K562 (cell line): ENCODE measurements at regions not wholly inside any gene's neighbourhood (a gene's known extent, or its start where the extent isn't known, plus 50 kb on each side); places are given as distances from the start of the nearest gene placed in this dataset.

Experiments
- ATAC-seq: fragments of 200-7000 bp; cut with Tn5 transposase; 3 replicates; pipeline ENCODE4 v1.9.1; 2020; ENCODE audit warnings: moderate library complexity
- BruUV-seq: library from RNA; stranded (reverse); fragments of 400-500 nt; replicated peaks from 2 replicates; lab custom pipeline; 2021; lab: Mats Ljungman, UMichigan
- CTCF ChIA-PET: fragments of 300-600 bp; formaldehyde crosslinking; extraction: SDS; loops from one replicate; lab custom pipeline; 2021; ENCODE audit warnings: low intra/inter-chr PET ratio; lab: Yijun Ruan, JAX
- POLR2A ChIA-PET: fragments of 300-600, 350-650 bp; sonication (Branson Sonifier 250); formaldehyde crosslinking; extraction: SDS; loops from one replicate; lab custom pipeline; 2021; ENCODE audit warnings: antibody characterized with exemption, inconsistent platforms; lab: Yijun Ruan, JAX
- DNase-seq, 4 experiments: peaks; one replicate each; pipeline versions ENCODE4 v3.0.0 to v3.0.0-alpha.2; 2011 to 2018; ENCODE audit warnings: low spot score in 3 of 4, mixed read lengths in 3 of 4; ENCODE audit errors: extremely low read depth in 1 of 4
- FAIRE-seq: peaks from 2 replicates; lab custom pipeline; 2011; peaks lifted over from hg19 to GRCh38; lab: Jason Lieb, UNC
- H2AFZ ChIP-seq: 2 replicates; pipeline ENCODE4 v1.6.0; 2011; ENCODE audit warnings: low read depth, low read length, control low read depth, inconsistent platforms
- H3K27ac ChIP-seq: fragments of 200-600 bp; 3 replicates; pipeline ENCODE4 v1.8.0; 2011; ENCODE audit warnings: low read depth, mild to moderate bottlenecking, control low read depth, inconsistent platforms, low read length, moderate library complexity, mixed read lengths; ENCODE audit errors: extremely low read depth
- H3K27me3 ChIP-seq, 2 experiments: fragments of 300-600 bp in 1 of 2; 2 replicates in 1 of 2; 3 replicates in 1 of 2; pipeline versions ENCODE4 v1.6.0 to v1.8.0; 2011; ENCODE audit warnings: inconsistent platforms in 2 of 2, low read length in 2 of 2, mild to moderate bottlenecking in 1 of 2, mixed read lengths in 1 of 2, moderate library complexity in 1 of 2; ENCODE audit not compliant: control insufficient read depth in 2 of 2, insufficient read depth in 2 of 2
- H3K36me3 ChIP-seq: fragments of 300-600 bp; 3 replicates; pipeline ENCODE4 v1.8.0; 2011; ENCODE audit warnings: mild to moderate bottlenecking, low read length, inconsistent platforms; ENCODE audit not compliant: control insufficient read depth, insufficient read depth
- H3K4me1 ChIP-seq, 2 experiments: fragments of 200-600 bp in 1 of 2; replicated peaks in 1 of 2; 2 replicates in 1 of 2; 3 replicates in 1 of 2; pipeline versions ENCODE4 v1.5.1 to v1.8.0; 2011; ENCODE audit warnings: inconsistent platforms in 2 of 2, low read length in 2 of 2, mild to moderate bottlenecking in 1 of 2, mixed read lengths in 1 of 2, moderate library complexity in 1 of 2; ENCODE audit not compliant: control insufficient read depth in 2 of 2, insufficient read depth in 2 of 2
- H3K4me2 ChIP-seq: 2 replicates; pipeline ENCODE4 v1.6.1; 2011; ENCODE audit warnings: low read length, control low read depth, inconsistent platforms, mixed read lengths; ENCODE audit not compliant: insufficient read depth
- H3K4me3 ChIP-seq: fragments of 200-600 bp; sonication (generic), shearing (Covaris generic); 2 replicates; pipeline ENCODE4 v1.5.1; 2016; ENCODE audit warnings: control low read depth, inconsistent platforms
- H3K79me2 ChIP-seq: fragments of 200-600 bp; 3 replicates; pipeline ENCODE4 v1.8.0; 2011; ENCODE audit warnings: low read length, inconsistent platforms; ENCODE audit not compliant: control insufficient read depth, insufficient read depth
- H3K9ac ChIP-seq, 2 experiments: 2 replicates each; pipeline versions ENCODE4 v1.6.0 to v1.6.1; 2011; ENCODE audit warnings: low read depth in 2 of 2, low read length in 2 of 2, control low read depth in 1 of 2, inconsistent platforms in 1 of 2, mild to moderate bottlenecking in 1 of 2, mixed read lengths in 1 of 2; ENCODE audit not compliant: insufficient read depth in 1 of 2
- H3K9me1 ChIP-seq: one replicate; pipeline ENCODE4 v1.6.0; 2011; ENCODE audit warnings: inconsistent platforms, mild to moderate bottlenecking, low read length, moderate library complexity; ENCODE audit not compliant: control insufficient read depth, insufficient read depth
- H3K9me3 ChIP-seq: replicated peaks from 2 replicates; pipeline ENCODE4 v1.5.1; 2011; ENCODE audit warnings: low read depth, low read length, inconsistent platforms; ENCODE audit not compliant: control insufficient read depth, insufficient read depth
- H4K20me1 ChIP-seq: replicated peaks from 2 replicates; pipeline ENCODE4 v1.6.1; 2011; ENCODE audit warnings: low read length, inconsistent platforms, mixed read lengths; ENCODE audit not compliant: control insufficient read depth, insufficient read depth
- ADNP ChIP-seq: fragments of 200-800 bp; sonication (Bioruptor generic); IDR thresholded peaks from 2 replicates; pipeline ENCODE4 v1.6.1; 2016; ENCODE audit warnings: missing genetic modification characterization, missing compliant biosample characterization
- BRCA1 ChIP-seq, 2 experiments: fragments of 450-650 bp in 1 of 2; sonication (generic) in 1 of 2; formaldehyde crosslinking in 1 of 2; IDR thresholded peaks; 2 replicates each; pipeline versions ENCODE4 v1.5.0 to v1.6.1; 2017 to 2020; ENCODE audit warnings: mild to moderate bottlenecking in 1 of 2, missing genetic modification reagents in 1 of 2
- CBX1 ChIP-seq: sonication (generic); IDR thresholded peaks from 2 replicates; pipeline ENCODE4 v1.6.1; 2016; ENCODE audit warnings: antibody characterized with exemption, low read depth, mild to moderate bottlenecking
- DACH1 ChIP-seq: fragments of 450-650 bp; IDR thresholded peaks from 2 replicates; pipeline ENCODE4 v1.6.1; 2018; ENCODE audit not compliant: partially characterized antibody
- E2F4 ChIP-seq: sonication (generic); formaldehyde crosslinking; IDR thresholded peaks from 2 replicates; pipeline ENCODE4 v1.8.0; 2022; ENCODE audit warnings: mild to moderate bottlenecking, low read depth, missing genetic modification reagents
- E4F1 ChIP-seq: fragments of 250-450 bp; sonication (Bioruptor Pico); IDR thresholded peaks from 2 replicates; pipeline ENCODE4 v1.5.0; 2021; ENCODE audit warnings: mild to moderate bottlenecking, borderline replicate concordance
- FOXJ2 ChIP-seq: fragments of 200-800 bp; sonication (Bioruptor generic); IDR thresholded peaks from 2 replicates; pipeline ENCODE4 v1.6.1; 2016; ENCODE audit warnings: missing genetic modification characterization, missing compliant biosample characterization
- FOXK1 ChIP-seq: sonication (generic); formaldehyde crosslinking; IDR thresholded peaks from 2 replicates; pipeline ENCODE4 v1.8.0; 2022; ENCODE audit warnings: missing genetic modification reagents, mild to moderate bottlenecking, borderline replicate concordance
- NR2C2 ChIP-seq, 2 experiments: fragments of 200-800 bp in 1 of 2; sonication (Bioruptor generic) in 1 of 2; sonication (generic) in 1 of 2; formaldehyde crosslinking in 1 of 2; IDR thresholded peaks; 2 replicates each; pipeline versions ENCODE4 v1.6.1 to v1.8.0; 2016 to 2022; ENCODE audit warnings: mild to moderate bottlenecking in 1 of 2, missing compliant biosample characterization in 1 of 2, missing genetic modification characterization in 1 of 2, missing genetic modification reagents in 1 of 2
- PREB ChIP-seq: sonication (generic); formaldehyde crosslinking; IDR thresholded peaks from 2 replicates; pipeline ENCODE4 v1.8.1; 2023; ENCODE audit warnings: mild to moderate bottlenecking, missing genetic modification reagents
- RUNX1 ChIP-seq: sonication (generic); IDR thresholded peaks from 2 replicates; pipeline ENCODE4 v1.6.1; 2016; ENCODE audit warnings: antibody characterized with exemption, low read depth
- SIX5 ChIP-seq, 2 experiments: IDR thresholded peaks; 2 replicates each; pipeline ENCODE4 v1.6.1; 2011; ENCODE audit warnings: low read length in 2 of 2, borderline replicate concordance in 1 of 2, low read depth in 1 of 2, mild to moderate bottlenecking in 1 of 2, moderate library complexity in 1 of 2; ENCODE audit not compliant: insufficient read depth in 1 of 2
- SMAD2 ChIP-seq: fragments of 150-350 bp; IDR thresholded peaks from 2 replicates; pipeline ENCODE4 v1.6.1; 2014; ENCODE audit warnings: low read depth, mild to moderate bottlenecking, low read length
- SRF ChIP-seq, 2 experiments: fragments of 250-450, 450-650 bp in 1 of 2; sonication (Bioruptor Pico) in 1 of 2; sonication (generic) in 1 of 2; formaldehyde crosslinking; IDR thresholded peaks; 2 replicates each; pipeline versions ENCODE4 v1.5.0 to v1.5.1; 2020 to 2022; ENCODE audit warnings: mild to moderate bottlenecking in 1 of 2, missing genetic modification reagents in 1 of 2
- TAF7 ChIP-seq: fragments of 450-650 bp; IDR thresholded peaks from 2 replicates; pipeline ENCODE4 v1.6.1; 2016; ENCODE audit warnings: missing genetic modification characterization, missing compliant biosample characterization
- TCF7 ChIP-seq: sonication (generic); IDR thresholded peaks from 2 replicates; pipeline ENCODE4 v1.6.1; 2016; ENCODE audit warnings: antibody characterized with exemption, borderline replicate concordance
- ZFX ChIP-seq: sonication (generic); formaldehyde crosslinking; IDR thresholded peaks from 2 replicates; pipeline ENCODE4 v1.8.0; 2022; ENCODE audit warnings: mild to moderate bottlenecking, missing genetic modification reagents, moderate library complexity
- ZNF780A ChIP-seq: fragments of 250-450 bp; sonication (Bioruptor Pico); IDR thresholded peaks from 2 replicates; pipeline ENCODE4 v1.5.0; 2021; ENCODE audit warnings: mild to moderate bottlenecking
- WGBS: fragments of 100-300 bp; shearing (Covaris generic); methylation state at CpG from one replicate; pipeline ENCODE4 v1.1.6; 2016; ENCODE audit warnings: low coverage, mixed read lengths; ENCODE audit not compliant: insufficient coverage; ENCODE audit errors: missing lambda C conversion rate; 5-methylcytosine and 5-hydroxymethylcytosine counted together
- in situ Hi-C: fragments of 300-500 bp; cut with MboI; formaldehyde crosslinking; loops from 4 replicates; pipeline ENCODE4 v1.15.0; 2018; ENCODE audit warnings: inconsistent platforms, mixed read lengths
- intact Hi-C: fragments of 100-400 bp; cut with micrococcal nuclease; formaldehyde crosslinking; loops from 2 replicates; pipeline ENCODE4 v1.14.2; 2022

GRCh38 chr11:38446336-38446735, 1848.3 kb upstream of the RAG2 start:
- H3K27me3 ChIP-seq, result no peaks in the 10 kb centered on the region
- no peak overlapping the region for H3K27ac ChIP-seq
- H2AFZ ChIP-seq, result no peak overlapping the region
- ChIA-PET POLR2A (interaction anchor here (0.6 to 0.9 kb wide), 2 partner anchors 14 to 18 kb away, joined by 3 read pairs; no protein-coding TSS in a partner anchor), CTCF (no interaction called here)
- H3K36me3 ChIP-seq, result no peaks in the 10 kb centered on the region
- no peak for ATAC-seq
- in situ Hi-C loops (no loop called here), intact Hi-C loops (no loop called here)
- DNase-seq, result no peak
- H3K9me3 ChIP-seq, result no peaks in the 10 kb centered on the region
- H3K4me2 ChIP-seq, result no peak overlapping the region
- no peaks in the 10 kb centered on the region for H4K20me1 ChIP-seq
- H3K9me1 ChIP-seq, result no peaks in the 10 kb centered on the region
- H3K79me2 ChIP-seq, result no peaks in the 10 kb centered on the region
- FAIRE-seq, result no peak
- WGBS, result 33% methylated on average over 1 of the region's 1 CpG
- BruUV-seq, result no TSS peak
- TF ChIP-seq ZFX (CRISPR knock-in tag) (no peak), E2F4 (CRISPR knock-in tag) (no peak), E4F1 (CRISPR knock-in tag) (no peak), ADNP (no peak), FOXK1 (CRISPR knock-in tag) (no peak), RUNX1 (no peak), SIX5 (IDR thresholded peaks at IDR 0.05; ENCODE audit: borderline replicate concordance in 1 of 2, insufficient read depth in 1 of 2, low read depth in 1 of 2, low read length in 2 of 2) (no peak), SMAD2 (no peak), TAF7 (tag) (no peak), FOXJ2 (tag) (no peak), BRCA1 (IDR thresholded peaks at IDR 0.05) (no peak), BRCA1 (CRISPR knock-in tag; IDR thresholded peaks at IDR 0.05) (no peak), NR2C2 (CRISPR knock-in tag; IDR thresholded peaks at IDR 0.05) (no peak), NR2C2 (tag; IDR thresholded peaks at IDR 0.05) (no peak), DACH1 (no peak), TCF7 (no peak), ZNF780A (CRISPR knock-in tag) (no peak), SRF (CRISPR knock-in tag; IDR thresholded peaks at IDR 0.05) (no peak), PREB (CRISPR knock-in tag) (no peak), CBX1 (no peak)
- H3K4me1 ChIP-seq, result no peaks in the 10 kb centered on the region; a peak in 1 of 5 replicates
- no peak overlapping the region for H3K4me3 ChIP-seq
- H3K9ac ChIP-seq, result no peak overlapping the region
